H1 (cell line): ENCODE measurements at regions not wholly inside any gene's neighbourhood (a gene's known extent, or its start where the extent isn't known, plus 50 kb on each side); places are given as distances from the start of the nearest gene placed in this dataset.

Experiments used
- CTCF ChIA-PET: fragments of 300-600 bp; sonication (Branson Sonifier 250); formaldehyde crosslinking; loops from one replicate; lab custom pipeline; 2021; ENCODE audit not compliant: partially characterized antibody; lab: Charles Lee
- POLR2A ChIA-PET: fragments of 300-600 bp; sonication (Branson Sonifier 250); formaldehyde crosslinking; loops from one replicate; lab custom pipeline; 2021; ENCODE audit warnings: inconsistent platforms; ENCODE audit not compliant: partially characterized antibody; lab: Charles Lee
- DNase-seq, 2 experiments: peaks; one replicate each; pipeline versions ENCODE4 v3.0.0 to v3.0.0-alpha.2; 2010 to 2022; ENCODE audit warnings: low spot score in 2 of 2, low read depth in 1 of 2, mixed read lengths in 1 of 2
- FAIRE-seq: peaks from 2 replicates; lab custom pipeline; 2011; peaks lifted over from hg19 to GRCh38; lab: Jason Lieb, UNC
- H2AFZ ChIP-seq: 2 replicates; pipeline ENCODE4 v1.8.1; 2012; ENCODE audit warnings: low read length, inconsistent platforms
- H2AK5ac ChIP-seq: 2 replicates; pipeline ENCODE4 v1.6.1; 2013; ENCODE audit warnings: low read depth, low read length
- H2BK120ac ChIP-seq: replicated peaks from 2 replicates; pipeline ENCODE3; 2013; ENCODE audit warnings: low read depth, low read length, inconsistent platforms
- H2BK12ac ChIP-seq: 2 replicates; pipeline ENCODE4 v1.6.1; 2013; ENCODE audit warnings: low read depth, low read length
- H2BK15ac ChIP-seq: 2 replicates; pipeline ENCODE4 v1.6.1; 2013; ENCODE audit warnings: low read length
- H2BK20ac ChIP-seq: 2 replicates; pipeline ENCODE4 v1.6.1; 2013; ENCODE audit warnings: low read length
- H2BK5ac ChIP-seq: 2 replicates; pipeline ENCODE4 v1.6.1; 2013; ENCODE audit warnings: low read depth, low read length
- H3K14ac ChIP-seq: 2 replicates; pipeline ENCODE4 v1.6.1; 2013; ENCODE audit warnings: inconsistent platforms; ENCODE audit not compliant: insufficient read length
- H3K18ac ChIP-seq: 2 replicates; pipeline ENCODE4 v1.6.1; 2013; ENCODE audit warnings: low read length; ENCODE audit errors: extremely low read depth
- H3K23ac ChIP-seq: 2 replicates; pipeline ENCODE4 v1.6.1; 2013; ENCODE audit warnings: inconsistent platforms; ENCODE audit not compliant: insufficient read length
- H3K23me2 ChIP-seq: 2 replicates; pipeline ENCODE4 v1.6.1; 2013; ENCODE audit warnings: low read depth, low read length
- H3K27ac ChIP-seq: 2 replicates; pipeline ENCODE4 v1.6.1; 2011; ENCODE audit warnings: low read depth, low read length, inconsistent platforms
- H3K27me3 ChIP-seq, 4 experiments: replicated peaks in 1 of 4; 1 replicate in 1 of 4; 2 replicates in 3 of 4; pipeline versions ENCODE4 v1.6.1 to v1.8.1; 2011 to 2013; ENCODE audit warnings: low read length in 3 of 4, mild to moderate bottlenecking in 3 of 4, inconsistent platforms in 2 of 4, mixed read lengths in 2 of 4, moderate library complexity in 1 of 4; ENCODE audit not compliant: control insufficient read depth in 3 of 4, insufficient read depth in 3 of 4; ENCODE audit errors: extremely low read depth in 1 of 4
- H3K36me3 ChIP-seq, 4 experiments: 2 replicates each; pipeline versions ENCODE4 v1.6.1 to v1.8.1; 2011 to 2013; ENCODE audit warnings: mild to moderate bottlenecking in 4 of 4, low read length in 3 of 4, moderate library complexity in 2 of 4, control low read depth in 1 of 4, inconsistent platforms in 1 of 4; ENCODE audit not compliant: insufficient read depth in 4 of 4, control insufficient read depth in 2 of 4
- H3K4ac ChIP-seq: replicated peaks from 2 replicates; pipeline ENCODE3; 2013; ENCODE audit warnings: low read length, low read depth, mixed read lengths, inconsistent platforms; ENCODE audit not compliant: insufficient read length
- H3K4me1 ChIP-seq, 4 experiments: replicated peaks in 1 of 4; 1 replicate in 1 of 4; 2 replicates in 3 of 4; pipeline versions ENCODE4 v1.6.1 to v1.8.1; 2011 to 2013; ENCODE audit warnings: low read length in 3 of 4, inconsistent platforms in 2 of 4, mixed read lengths in 1 of 4; ENCODE audit not compliant: insufficient read depth in 4 of 4, control insufficient read depth in 3 of 4
- H3K4me2 ChIP-seq, 2 experiments: 2 replicates each; pipeline versions ENCODE4 v1.6.1 to v1.8.1; 2011 to 2013; ENCODE audit warnings: low read depth in 2 of 2, low read length in 2 of 2, control low read depth in 1 of 2, inconsistent platforms in 1 of 2, mild to moderate bottlenecking in 1 of 2; ENCODE audit not compliant: insufficient read depth in 1 of 2
- H3K4me3 ChIP-seq, 4 experiments: fragments of 200-600, 300-600 bp in 1 of 4; sonication (generic), shearing (Covaris generic), sonication (Bioruptor Twin) in 1 of 4; 2 replicates each; pipeline versions ENCODE4 v1.5.1 to v1.8.1; 2011 to 2016; ENCODE audit warnings: low read length in 4 of 4, low read depth in 3 of 4, control low read depth in 2 of 4, inconsistent platforms in 2 of 4, mild to moderate bottlenecking in 2 of 4, mixed read lengths in 1 of 4, moderate library complexity in 1 of 4; ENCODE audit not compliant: insufficient read depth in 2 of 4; ENCODE audit errors: extremely low read depth in 1 of 4
- H3K56ac ChIP-seq: replicated peaks from 2 replicates; pipeline ENCODE3; 2013; ENCODE audit warnings: low read depth, mild to moderate bottlenecking, mixed read lengths, low read length, inconsistent platforms; ENCODE audit not compliant: insufficient read length
- H3K79me1 ChIP-seq: 2 replicates; pipeline ENCODE4 v1.6.1; 2013; ENCODE audit warnings: low read depth, low read length, control low read depth
- H3K79me2 ChIP-seq, 2 experiments: 2 replicates each; pipeline versions ENCODE4 v1.6.1 to v1.8.1; 2012 to 2013; ENCODE audit warnings: low read length in 2 of 2, mild to moderate bottlenecking in 2 of 2, inconsistent platforms in 1 of 2; ENCODE audit not compliant: insufficient read depth in 2 of 2, control insufficient read depth in 1 of 2
- H3K9ac ChIP-seq, 4 experiments: replicated peaks in 1 of 4; 1 replicate in 1 of 4; 2 replicates in 3 of 4; pipeline versions ENCODE4 v1.6.1 to v1.8.1; 2011 to 2013; ENCODE audit warnings: low read depth in 3 of 4, low read length in 3 of 4, control low read depth in 2 of 4, mild to moderate bottlenecking in 2 of 4, moderate library complexity in 2 of 4, inconsistent platforms in 1 of 4; ENCODE audit errors: extremely low read depth in 1 of 4
- H3K9me3 ChIP-seq, 2 experiments: 2 replicates each; pipeline versions ENCODE4 v1.6.1 to v1.8.1; 2012 to 2013; ENCODE audit warnings: mild to moderate bottlenecking in 2 of 2, moderate library complexity in 2 of 2, control low read depth in 1 of 2, inconsistent platforms in 1 of 2, low read depth in 1 of 2, low read length in 1 of 2, mixed read lengths in 1 of 2; ENCODE audit not compliant: insufficient read depth in 2 of 2
- H4K20me1 ChIP-seq, 2 experiments: replicated peaks in 1 of 2; 2 replicates each; pipeline versions ENCODE3 to v1.8.1; 2011 to 2013; ENCODE audit warnings: inconsistent platforms in 2 of 2, low read length in 2 of 2, mild to moderate bottlenecking in 1 of 2; ENCODE audit not compliant: insufficient read depth in 2 of 2, control insufficient read depth in 1 of 2
- H4K5ac ChIP-seq: 2 replicates; pipeline ENCODE4 v1.6.1; 2013; ENCODE audit warnings: low read length, low read depth, mixed read lengths, inconsistent platforms; ENCODE audit not compliant: insufficient read length
- H4K8ac ChIP-seq: 2 replicates; pipeline ENCODE4 v1.8.0; 2013; ENCODE audit warnings: mild to moderate bottlenecking, moderate library complexity, low read length, inconsistent platforms; ENCODE audit not compliant: insufficient read depth; ENCODE audit errors: extremely low read depth
- H4K91ac ChIP-seq: replicated peaks from 2 replicates; pipeline ENCODE3; 2013; ENCODE audit warnings: low read length, mixed read lengths, inconsistent platforms; ENCODE audit not compliant: insufficient read length
- ASH2L ChIP-seq: fragments of 200-600, 300-600 bp; sonication (generic); IDR thresholded peaks from one replicate; pipeline ENCODE4 v1.7.1; 2017; ENCODE audit warnings: low read length
- BCL11A ChIP-seq, 2 experiments: IDR thresholded peaks; one replicate each; pipeline ENCODE4 v1.6.1; 2011; ENCODE audit warnings: low read depth in 2 of 2, low read length in 2 of 2, mild to moderate bottlenecking in 2 of 2
- CEBPB ChIP-seq: IDR thresholded peaks from 2 replicates; pipeline ENCODE4 v1.6.1; 2012; ENCODE audit warnings: low read depth, low read length
- GABPA ChIP-seq: IDR thresholded peaks from 2 replicates; pipeline ENCODE4 v1.6.1; 2011; ENCODE audit warnings: mild to moderate bottlenecking, low read length, moderate library complexity, borderline replicate concordance; ENCODE audit not compliant: insufficient read depth
- TAF1 ChIP-seq: IDR thresholded peaks from 2 replicates; pipeline ENCODE4 v1.6.1; 2011; ENCODE audit warnings: mild to moderate bottlenecking, low read depth, low read length
- TEAD4 ChIP-seq: IDR thresholded peaks from 2 replicates; pipeline ENCODE4 v1.6.1; 2012; ENCODE audit warnings: low read depth, low read length, inconsistent platforms, mixed read lengths
- WGBS, 2 experiments: shearing (Covaris generic) in 1 of 2; methylation state at CpG; one replicate each; pipeline versions ENCODE4 v1.1.6 to v1.1.7; 2013 to 2015; ENCODE audit warnings: low lambda C conversion rate in 2 of 2, mixed read lengths in 2 of 2, inconsistent platforms in 1 of 2, low coverage in 1 of 2, missing lambda C conversion rate in 1 of 2; ENCODE audit not compliant: insufficient replicate concordance in 2 of 2, insufficient coverage in 1 of 2, insufficient read length in 1 of 2; ENCODE audit errors: extremely low coverage in 1 of 2, missing lambda C conversion rate in 1 of 2; 5-methylcytosine and 5-hydroxymethylcytosine counted together

- Histone ChIP-seq H2BK5ac (no peak overlapping the region), H3K9me3 (0 out of 4 replicates have a peak, but pooled peaks cover 0 to 5% of the 10 kb centered on the region in 2 experiments), H3K79me2 (no peaks in the 10 kb centered on the region), H4K5ac (no peak overlapping the region), H2BK12ac (no peak overlapping the region), H2AFZ (no peak overlapping the region), H3K23ac (no peak overlapping the region), H2BK120ac (no peak overlapping the region), H3K27me3 (no peaks in the 10 kb centered on the region), H3K79me1 (no peaks in the 10 kb centered on the region), H3K4ac (no peak overlapping the region), H3K4me2 (no peak overlapping the region), H3K36me3 (no peaks in the 10 kb centered on the region), H2BK20ac (no peak overlapping the region), H3K23me2 (no peaks in the 10 kb centered on the region), H2BK15ac (no peak overlapping the region), H4K91ac (no peak overlapping the region), H3K9ac (no peak overlapping the region), H4K20me1 (peaks cover 0 to 2% of the 10 kb centered on the region in 2 experiments), H3K27ac (no peak overlapping the region), H3K56ac (no peak overlapping the region), H3K4me1 (no peaks in the 10 kb centered on the region), H3K4me3 (no peak overlapping the region), H3K18ac (no peak overlapping the region), H2AK5ac (no peak overlapping the region), H4K8ac (no peak overlapping the region), H3K14ac (no peak overlapping the region)
- CTCF ChIA-PET = interaction anchor here (1.4 kb wide), 1 partner anchor 44 kb away, joined by 4 read pairs; no protein-coding TSS in a partner anchor
- FAIRE-seq (no peak), DNase-seq (no peak)
- 90% methylated on average over 8 of the region's 8 CpGs; no CpG with 5 or more reads in 1 of the 2 experiments for WGBS, 2 experiments
- TF ChIP-seq TEAD4 = no peak
- no peak for TF ChIP-seq BCL11A (IDR thresholded peaks at IDR 0.05; ENCODE audit: low read depth in 2 of 2, low read length in 2 of 2)
- no peak for TF ChIP-seq GABPA
- no peak for TF ChIP-seq ASH2L
- TF ChIP-seq CEBPB = no peak
- TF ChIP-seq TAF1 = no peak
- POLR2A ChIA-PET = no interaction called here
Measured at GRCh38 chr17:79341222-79341780, 266.7 kb downstream of the ENGASE start.
